Lower leg skin (tissue), 3 donors: ENCODE measurements at regions not wholly inside any gene's neighbourhood (a gene's known extent, or its start where the extent isn't known, plus 50 kb on each side); places are given as distances from the start of the nearest gene placed in this dataset.

Source experiments
- POLR2A ChIP-seq, 2 donors: fragments of 450-650 bp; IDR thresholded peaks; one replicate each; pipeline ENCODE4 v1.6.1; 2016 to 2017; ENCODE audit warnings: antibody characterized with exemption in 2 of 2, mild to moderate bottlenecking in 1 of 2, moderate library complexity in 1 of 2
- TF ChIP-seq, protein P1 (sequence below), 3 donors: fragments of 450-650 bp; IDR thresholded peaks; one replicate each; pipeline ENCODE4 v1.5.1; 2016; ENCODE audit warnings: antibody characterized with exemption in 3 of 3, mild to moderate bottlenecking in 3 of 3, moderate library complexity in 2 of 3

DNA sequence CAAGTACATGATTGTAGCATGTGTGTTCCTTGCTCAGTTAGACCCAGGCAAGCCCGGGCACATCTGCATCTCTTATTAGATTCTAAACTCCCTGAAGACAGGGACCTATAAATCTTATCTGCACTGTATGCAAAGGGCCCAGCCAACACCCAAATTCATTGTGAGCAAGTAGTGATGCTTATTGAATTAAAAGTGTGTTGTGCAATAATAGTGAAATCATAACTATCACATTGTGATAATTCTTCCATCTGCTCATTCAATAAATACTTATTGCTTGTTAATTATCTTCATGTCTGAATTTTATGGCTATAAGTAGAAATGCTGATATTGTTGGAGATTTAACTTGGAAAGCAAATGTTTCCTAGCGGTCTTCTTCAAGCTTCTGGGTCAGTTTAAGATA, 387.5 kb downstream of the SLC4A3 start:
- TF ChIP-seq, protein P1, sequence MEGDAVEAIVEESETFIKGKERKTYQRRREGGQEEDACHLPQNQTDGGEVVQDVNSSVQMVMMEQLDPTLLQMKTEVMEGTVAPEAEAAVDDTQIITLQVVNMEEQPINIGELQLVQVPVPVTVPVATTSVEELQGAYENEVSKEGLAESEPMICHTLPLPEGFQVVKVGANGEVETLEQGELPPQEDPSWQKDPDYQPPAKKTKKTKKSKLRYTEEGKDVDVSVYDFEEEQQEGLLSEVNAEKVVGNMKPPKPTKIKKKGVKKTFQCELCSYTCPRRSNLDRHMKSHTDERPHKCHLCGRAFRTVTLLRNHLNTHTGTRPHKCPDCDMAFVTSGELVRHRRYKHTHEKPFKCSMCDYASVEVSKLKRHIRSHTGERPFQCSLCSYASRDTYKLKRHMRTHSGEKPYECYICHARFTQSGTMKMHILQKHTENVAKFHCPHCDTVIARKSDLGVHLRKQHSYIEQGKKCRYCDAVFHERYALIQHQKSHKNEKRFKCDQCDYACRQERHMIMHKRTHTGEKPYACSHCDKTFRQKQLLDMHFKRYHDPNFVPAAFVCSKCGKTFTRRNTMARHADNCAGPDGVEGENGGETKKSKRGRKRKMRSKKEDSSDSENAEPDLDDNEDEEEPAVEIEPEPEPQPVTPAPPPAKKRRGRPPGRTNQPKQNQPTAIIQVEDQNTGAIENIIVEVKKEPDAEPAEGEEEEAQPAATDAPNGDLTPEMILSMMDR (IDR thresholded peaks at IDR 0.05), result no peak
- TF ChIP-seq POLR2A (IDR thresholded peaks at IDR 0.05), result no peak
